Nephron progenitor cell (in vitro differentiated cells): ENCODE measurements at regions not wholly inside any gene's neighbourhood (a gene's known extent, or its start where the extent isn't known, plus 50 kb on each side); places are given as distances from the start of the nearest gene placed in this dataset.

ENCODE experiments used
- DNase-seq: peaks from one replicate; pipeline ENCODE4 v3.0.0; 2021
- H3K27ac Mint-ChIP-seq: 2 replicates; pipeline ENCODE4 v1.8.0; 2021; ENCODE audit warnings: mild to moderate bottlenecking, moderate library complexity, mixed read lengths
- H3K27me3 Mint-ChIP-seq: 2 replicates; pipeline ENCODE4 v1.8.0; 2021; ENCODE audit warnings: mild to moderate bottlenecking, low read depth, mixed read lengths; ENCODE audit not compliant: poor library complexity
- H3K36me3 Mint-ChIP-seq: 2 replicates; pipeline ENCODE4 v1.8.0; 2021; ENCODE audit warnings: low read depth, mixed read lengths
- H3K4me1 Mint-ChIP-seq: 2 replicates; pipeline ENCODE4 v1.8.0; 2021; ENCODE audit warnings: mixed read lengths
- H3K4me3 Mint-ChIP-seq: 2 replicates; pipeline ENCODE4 v1.8.0; 2021; ENCODE audit warnings: mild to moderate bottlenecking, moderate library complexity, mixed read lengths
- H3K9me3 Mint-ChIP-seq: 2 replicates; pipeline ENCODE4 v1.8.0; 2021; ENCODE audit warnings: mild to moderate bottlenecking, moderate library complexity, mixed read lengths
- CTCF ChIP-seq: fragments of 200-600 bp; sonication (generic); IDR thresholded peaks from 2 replicates; pipeline ENCODE4 v1.5.0; 2021; ENCODE audit warnings: antibody characterized with exemption

GRCh38 chr11:33420959-33421566 lies 163.9 kb downstream of the HIPK3 start:
- DNase-seq, result no peak
- no peak overlapping the region for H3K4me3 Mint-ChIP-seq
- H3K4me1 Mint-ChIP-seq, result peaks cover 4% of the 10 kb centered on the region
- no peaks in the 10 kb centered on the region for H3K36me3 Mint-ChIP-seq
- H3K9me3 Mint-ChIP-seq, result no peaks in the 10 kb centered on the region
- TF ChIP-seq CTCF, result no peak
- H3K27me3 Mint-ChIP-seq, result peaks cover 4% of the 10 kb centered on the region
- no peak overlapping the region for H3K27ac Mint-ChIP-seq

GRCh38 chr11:33419924-33420323 lies 162.7 kb downstream of the HIPK3 start:
- TF ChIP-seq CTCF, result no peak

GRCh38 chr11:33417121-33417520 lies 159.9 kb downstream of the HIPK3 start:
- Mint-ChIP-seq H3K27ac (no peak overlapping the region), H3K9me3 (no peaks in the 10 kb centered on the region), H3K27me3 (no peaks in the 10 kb centered on the region), H3K4me1 (no peaks in the 10 kb centered on the region), H3K36me3 (no peaks in the 10 kb centered on the region), H3K4me3 (no peak overlapping the region)
- DNase-seq, result no peak
- no peak for TF ChIP-seq CTCF

More at GRCh38 chr11:33419924-33420323, 162.7 kb downstream of the HIPK3 start:
- no peak overlapping the region for H3K4me3 Mint-ChIP-seq
- H3K9me3 Mint-ChIP-seq, result no peaks in the 10 kb centered on the region
- H3K4me1 Mint-ChIP-seq, result peaks cover 4% of the 10 kb centered on the region
- H3K36me3 Mint-ChIP-seq, result no peaks in the 10 kb centered on the region
- H3K27me3 Mint-ChIP-seq, result peaks cover 4% of the 10 kb centered on the region
- H3K27ac Mint-ChIP-seq, result no peak overlapping the region
- DNase-seq, result no peak

- Mint-ChIP-seq H3K27me3 (peaks cover 15% of the 10 kb centered on the region), H3K4me1 (no peaks in the 10 kb centered on the region), H3K4me3 (no peak overlapping the region), H3K27ac (no peak overlapping the region), H3K9me3 (no peaks in the 10 kb centered on the region), H3K36me3 (no peaks in the 10 kb centered on the region)
- no peak for DNase-seq
- no peak for TF ChIP-seq CTCF
Measured at GRCh38 chr11:33413301-33413700, 156.1 kb downstream of the HIPK3 start.

GRCh38 chr11:33412241-33412640 lies 155.1 kb downstream of the HIPK3 start:
- no peaks in the 10 kb centered on the region for H3K9me3 Mint-ChIP-seq
- TF ChIP-seq CTCF, result no peak

GRCh38 chr11:33411751-33412150 lies 154.6 kb downstream of the HIPK3 start:
- DNase-seq, result no peak
- TF ChIP-seq CTCF, result no peak
- Mint-ChIP-seq H3K4me1 (peaks cover 7% of the 10 kb centered on the region), H3K27me3 (peaks cover 15% of the 10 kb centered on the region), H3K36me3 (no peaks in the 10 kb centered on the region), H3K27ac (no peak overlapping the region), H3K4me3 (no peak overlapping the region), H3K9me3 (no peaks in the 10 kb centered on the region)

More at GRCh38 chr11:33412241-33412640, 155.1 kb downstream of the HIPK3 start:
- Mint-ChIP-seq H3K27me3 (peaks cover 15% of the 10 kb centered on the region), H3K36me3 (no peaks in the 10 kb centered on the region), H3K27ac (no peak overlapping the region), H3K4me1 (peaks cover 7% of the 10 kb centered on the region), H3K4me3 (no peak overlapping the region)
- no peak for DNase-seq
